ENCODE measurements at regions not wholly inside any gene's neighbourhood (a gene's known extent, or its start where the extent isn't known, plus 50 kb on each side); places are given as distances from the start of the nearest gene placed in this dataset.

DNA sequence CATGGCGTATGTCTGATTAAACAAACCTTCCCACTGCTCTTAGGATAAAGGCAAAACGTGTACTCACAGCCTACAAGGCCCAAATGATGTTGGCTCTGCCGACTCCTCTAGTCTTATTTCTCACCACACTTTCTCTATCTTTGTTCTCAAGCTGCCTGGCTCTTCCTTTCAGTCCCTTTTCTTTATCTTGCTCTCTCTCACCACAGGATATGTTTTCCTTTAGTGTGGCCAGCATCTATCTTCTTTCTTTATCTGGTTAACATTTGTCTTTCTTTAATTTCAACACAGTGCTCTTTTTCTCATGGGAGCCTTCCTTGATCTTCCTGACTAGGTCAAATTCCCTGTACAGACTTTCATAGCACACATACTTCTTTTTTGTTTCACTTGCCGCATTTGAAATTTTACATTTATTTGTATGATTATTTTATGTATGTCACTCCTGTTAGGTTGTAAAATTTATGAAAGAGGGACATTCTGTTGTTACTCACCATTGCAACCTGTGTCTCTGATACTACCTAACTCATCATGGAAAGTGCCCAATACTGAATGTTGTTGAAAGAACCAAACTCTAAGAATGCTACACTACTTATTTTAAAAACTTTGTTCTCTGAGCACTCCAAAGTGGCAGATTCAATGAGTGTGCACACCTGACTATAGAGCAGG is 328.9 kb upstream of the CBLB start:
- TF ChIP-seq, protein P1, sequence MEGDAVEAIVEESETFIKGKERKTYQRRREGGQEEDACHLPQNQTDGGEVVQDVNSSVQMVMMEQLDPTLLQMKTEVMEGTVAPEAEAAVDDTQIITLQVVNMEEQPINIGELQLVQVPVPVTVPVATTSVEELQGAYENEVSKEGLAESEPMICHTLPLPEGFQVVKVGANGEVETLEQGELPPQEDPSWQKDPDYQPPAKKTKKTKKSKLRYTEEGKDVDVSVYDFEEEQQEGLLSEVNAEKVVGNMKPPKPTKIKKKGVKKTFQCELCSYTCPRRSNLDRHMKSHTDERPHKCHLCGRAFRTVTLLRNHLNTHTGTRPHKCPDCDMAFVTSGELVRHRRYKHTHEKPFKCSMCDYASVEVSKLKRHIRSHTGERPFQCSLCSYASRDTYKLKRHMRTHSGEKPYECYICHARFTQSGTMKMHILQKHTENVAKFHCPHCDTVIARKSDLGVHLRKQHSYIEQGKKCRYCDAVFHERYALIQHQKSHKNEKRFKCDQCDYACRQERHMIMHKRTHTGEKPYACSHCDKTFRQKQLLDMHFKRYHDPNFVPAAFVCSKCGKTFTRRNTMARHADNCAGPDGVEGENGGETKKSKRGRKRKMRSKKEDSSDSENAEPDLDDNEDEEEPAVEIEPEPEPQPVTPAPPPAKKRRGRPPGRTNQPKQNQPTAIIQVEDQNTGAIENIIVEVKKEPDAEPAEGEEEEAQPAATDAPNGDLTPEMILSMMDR (conservative IDR thresholded peaks at IDR 0.05; ENCODE audit: low read depth in 2 of 2): no peak
- TF ChIP-seq, protein P2, sequence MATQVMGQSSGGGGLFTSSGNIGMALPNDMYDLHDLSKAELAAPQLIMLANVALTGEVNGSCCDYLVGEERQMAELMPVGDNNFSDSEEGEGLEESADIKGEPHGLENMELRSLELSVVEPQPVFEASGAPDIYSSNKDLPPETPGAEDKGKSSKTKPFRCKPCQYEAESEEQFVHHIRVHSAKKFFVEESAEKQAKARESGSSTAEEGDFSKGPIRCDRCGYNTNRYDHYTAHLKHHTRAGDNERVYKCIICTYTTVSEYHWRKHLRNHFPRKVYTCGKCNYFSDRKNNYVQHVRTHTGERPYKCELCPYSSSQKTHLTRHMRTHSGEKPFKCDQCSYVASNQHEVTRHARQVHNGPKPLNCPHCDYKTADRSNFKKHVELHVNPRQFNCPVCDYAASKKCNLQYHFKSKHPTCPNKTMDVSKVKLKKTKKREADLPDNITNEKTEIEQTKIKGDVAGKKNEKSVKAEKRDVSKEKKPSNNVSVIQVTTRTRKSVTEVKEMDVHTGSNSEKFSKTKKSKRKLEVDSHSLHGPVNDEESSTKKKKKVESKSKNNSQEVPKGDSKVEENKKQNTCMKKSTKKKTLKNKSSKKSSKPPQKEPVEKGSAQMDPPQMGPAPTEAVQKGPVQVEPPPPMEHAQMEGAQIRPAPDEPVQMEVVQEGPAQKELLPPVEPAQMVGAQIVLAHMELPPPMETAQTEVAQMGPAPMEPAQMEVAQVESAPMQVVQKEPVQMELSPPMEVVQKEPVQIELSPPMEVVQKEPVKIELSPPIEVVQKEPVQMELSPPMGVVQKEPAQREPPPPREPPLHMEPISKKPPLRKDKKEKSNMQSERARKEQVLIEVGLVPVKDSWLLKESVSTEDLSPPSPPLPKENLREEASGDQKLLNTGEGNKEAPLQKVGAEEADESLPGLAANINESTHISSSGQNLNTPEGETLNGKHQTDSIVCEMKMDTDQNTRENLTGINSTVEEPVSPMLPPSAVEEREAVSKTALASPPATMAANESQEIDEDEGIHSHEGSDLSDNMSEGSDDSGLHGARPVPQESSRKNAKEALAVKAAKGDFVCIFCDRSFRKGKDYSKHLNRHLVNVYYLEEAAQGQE (IDR thresholded peaks at IDR 0.05; ENCODE audit: unreplicated experiment): no peak
- TF ChIP-seq EZH2 (IDR thresholded peaks at IDR 0.05; ENCODE audit: low read depth, unreplicated experiment): no peak
- no peak for TF ChIP-seq POLR2AphosphoS5 (IDR thresholded peaks at IDR 0.05; ENCODE audit: low read depth)

Measured in GM23338 (cell line).